Kasumi-1 (cell line): ENCODE measurements at regions not wholly inside any gene's neighbourhood (a gene's known extent, or its start where the extent isn't known, plus 50 kb on each side); places are given as distances from the start of the nearest gene placed in this dataset.
"Not testable (repeated sequence)": the region's sequence is repeated elsewhere in the genome, so short reads cannot be mapped to it uniquely, and the experiment has no call there.

Experiments used
- DNase-seq, 2 experiments: peaks; one replicate each; lab custom pipeline; 2025; lab: John Stamatoyannopoulos, UW

DNA sequence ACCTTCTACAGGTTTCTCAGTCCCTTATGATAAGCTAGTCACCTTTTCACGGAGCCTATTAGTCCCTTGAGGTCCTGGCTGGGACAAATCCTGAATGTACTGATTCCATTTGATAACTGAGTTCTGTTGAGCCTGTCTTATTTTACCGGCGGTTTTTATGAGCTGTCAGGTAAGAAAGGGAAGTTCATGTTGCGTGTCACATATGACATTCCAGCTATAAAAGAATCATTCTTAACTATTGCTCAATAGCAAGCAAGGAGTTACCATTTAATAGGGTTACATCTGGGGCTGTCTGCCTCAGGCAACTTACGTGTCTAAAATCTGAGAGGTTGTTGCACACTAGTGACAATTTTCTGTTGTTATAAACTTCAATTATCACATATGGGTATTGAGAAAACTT lies 394.6 kb downstream of the TECRL start:
- DNase-seq: no peak

DNA sequence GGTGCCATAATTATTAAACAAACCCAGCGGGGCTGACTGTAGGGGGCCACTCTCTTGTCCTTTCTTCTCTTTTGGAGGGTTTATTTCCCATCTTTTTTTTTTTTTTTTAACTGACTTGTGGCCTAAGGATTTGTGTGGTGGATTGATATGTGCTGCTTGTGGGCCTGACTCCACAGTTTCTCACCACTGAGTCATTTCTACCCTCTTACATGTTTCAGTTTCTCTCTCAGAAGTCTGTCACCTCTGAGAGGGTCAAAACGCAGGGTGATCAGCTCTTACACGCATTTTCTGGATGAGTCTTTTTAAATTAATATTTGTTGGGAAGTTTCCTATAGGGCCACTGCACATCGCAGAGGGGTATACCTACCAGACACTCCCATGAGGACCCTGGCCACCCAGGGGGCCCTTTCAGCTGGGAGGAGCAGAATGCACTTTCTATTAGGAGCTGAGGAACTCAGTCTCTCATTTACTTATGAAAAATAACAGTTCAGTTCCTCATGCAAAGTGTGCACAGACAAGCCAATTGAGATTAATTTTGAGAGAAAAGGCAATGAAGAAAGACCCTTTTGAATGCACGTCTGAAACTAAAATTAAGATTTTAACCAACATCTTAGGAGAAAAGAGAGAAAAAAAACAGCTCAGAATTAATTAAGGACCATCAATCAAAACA lies 407.9 kb downstream of the TECRL start:
- DNase-seq: no peak

DNA sequence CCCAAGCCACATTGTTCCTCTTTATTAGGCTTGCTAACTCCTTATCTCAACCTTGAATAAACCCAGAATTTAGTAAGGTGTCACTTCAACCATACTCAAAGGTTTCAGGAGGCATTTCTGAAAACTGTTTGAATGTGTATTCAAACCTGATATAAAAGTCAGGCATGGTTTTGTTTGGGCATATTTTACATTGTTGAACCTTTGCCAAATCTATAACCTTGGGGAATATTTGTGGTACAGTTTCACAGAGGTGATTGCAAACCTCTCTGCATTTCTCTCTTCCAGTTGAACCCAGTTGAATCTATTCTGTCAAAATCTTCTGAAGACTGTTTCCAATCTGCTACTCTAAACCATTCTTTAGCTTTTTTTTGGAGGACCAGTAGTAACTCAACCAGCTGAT lies 409.0 kb downstream of the TECRL start:
- no peak for DNase-seq

DNA sequence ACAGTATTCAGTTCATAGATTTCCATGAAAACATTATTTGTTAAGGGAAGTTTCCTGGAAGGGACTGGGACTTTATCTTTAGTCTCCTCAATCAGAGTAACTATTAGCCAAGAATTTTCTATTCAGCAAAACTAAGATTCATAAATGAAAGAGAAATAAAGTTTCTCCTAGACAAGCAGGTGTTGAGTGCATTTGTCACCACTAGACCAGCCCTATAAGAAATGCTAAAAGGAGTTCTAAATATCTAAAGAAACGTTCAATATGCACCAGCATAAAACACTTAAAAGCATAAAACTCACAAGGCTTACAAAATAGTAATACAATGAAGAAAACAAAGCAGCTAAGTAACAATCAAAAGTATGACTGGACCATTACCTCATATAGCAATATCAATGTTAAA lies 423.0 kb downstream of the TECRL start:
- DNase-seq: no peak

DNA sequence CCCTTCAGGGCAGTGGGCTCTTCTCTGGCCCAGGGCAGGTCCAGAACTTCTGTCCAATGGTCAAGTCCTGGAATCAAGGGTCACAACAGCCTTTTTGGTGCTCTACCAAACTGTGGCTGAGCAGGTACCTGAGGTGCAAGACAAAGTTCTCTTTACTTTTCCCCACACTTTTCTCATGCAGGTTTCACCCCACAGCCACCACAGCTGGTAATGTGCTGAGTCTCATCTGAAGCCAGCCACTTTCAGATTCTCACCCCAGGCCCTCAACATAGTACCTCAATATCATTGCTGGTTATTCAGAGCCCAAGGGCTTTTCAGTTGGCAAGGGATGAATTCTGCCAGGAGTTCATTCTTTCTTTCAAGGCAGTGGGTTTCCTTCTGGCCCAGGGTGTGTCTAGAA lies 426.0 kb downstream of the TECRL start:
- no peak for DNase-seq

DNA sequence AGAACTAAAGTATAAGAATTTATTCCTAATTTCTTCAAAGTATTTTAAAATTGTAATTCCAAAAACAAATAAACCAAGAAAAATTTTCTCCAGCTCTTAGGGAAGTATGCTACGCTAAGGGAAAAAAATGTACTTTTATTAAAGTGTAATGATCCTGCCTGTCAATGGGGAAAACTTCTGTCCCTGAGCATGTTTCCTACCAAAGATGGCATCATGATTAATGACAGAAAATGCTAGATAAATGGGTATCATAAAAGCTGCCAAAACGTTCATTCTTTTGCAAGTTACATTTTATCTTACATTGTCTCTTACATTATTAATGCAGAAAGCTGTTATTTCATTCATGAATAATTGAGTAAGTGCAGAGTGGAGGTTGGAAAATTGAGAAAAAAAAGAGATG lies 443.4 kb downstream of the TECRL start:
- no peak for DNase-seq

DNA sequence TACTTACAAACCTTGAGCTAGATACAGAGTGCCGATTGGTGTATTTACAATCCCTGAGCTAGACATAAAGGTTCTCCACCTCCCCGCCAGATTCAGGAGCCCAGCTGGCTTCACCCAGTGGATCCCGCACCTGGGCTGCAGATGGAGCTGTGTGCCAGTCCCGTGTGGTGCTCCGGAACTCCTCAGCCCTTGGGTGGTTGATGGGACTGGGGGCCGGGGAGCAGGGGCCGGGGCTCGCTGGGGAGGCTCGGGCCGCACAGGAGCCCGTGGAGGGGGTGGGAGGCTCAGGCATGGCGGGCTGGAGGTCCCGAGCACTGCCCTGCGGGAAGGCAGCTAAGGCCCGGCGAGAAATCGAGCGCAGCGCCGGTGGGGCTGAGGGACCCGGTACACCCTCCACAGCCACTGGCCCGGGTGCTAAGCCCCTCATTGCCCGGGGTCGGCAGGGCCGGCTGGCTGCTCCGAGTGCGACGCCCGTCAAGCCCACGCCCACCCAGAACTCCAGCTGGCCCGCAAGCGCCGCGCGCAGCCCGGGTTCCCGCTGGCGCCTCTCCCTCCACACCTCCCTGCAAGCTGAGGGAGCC lies 466.5 kb downstream of the TECRL start:
- DNase-seq: not testable (repeated sequence)

DNA sequence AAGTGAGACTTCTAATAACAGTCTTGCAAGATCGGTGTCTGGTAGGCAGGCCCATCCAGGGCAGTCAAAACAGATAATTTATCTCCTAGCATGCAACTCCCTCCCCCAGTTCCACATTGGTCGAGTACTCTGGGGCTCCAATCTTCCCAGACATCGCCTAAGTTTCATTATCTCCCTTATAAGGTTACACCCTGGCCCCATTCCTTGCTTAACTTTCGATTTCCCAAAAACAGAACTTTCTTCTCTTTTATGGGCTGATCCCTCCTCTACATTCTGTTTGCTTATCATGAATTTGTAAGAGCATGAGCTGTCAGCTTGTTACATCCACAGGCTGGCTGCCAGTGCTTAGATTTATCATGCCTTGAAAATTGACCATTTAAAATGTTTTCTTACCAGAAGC lies 471.3 kb downstream of the TECRL start:
- DNase-seq: no peak

DNA sequence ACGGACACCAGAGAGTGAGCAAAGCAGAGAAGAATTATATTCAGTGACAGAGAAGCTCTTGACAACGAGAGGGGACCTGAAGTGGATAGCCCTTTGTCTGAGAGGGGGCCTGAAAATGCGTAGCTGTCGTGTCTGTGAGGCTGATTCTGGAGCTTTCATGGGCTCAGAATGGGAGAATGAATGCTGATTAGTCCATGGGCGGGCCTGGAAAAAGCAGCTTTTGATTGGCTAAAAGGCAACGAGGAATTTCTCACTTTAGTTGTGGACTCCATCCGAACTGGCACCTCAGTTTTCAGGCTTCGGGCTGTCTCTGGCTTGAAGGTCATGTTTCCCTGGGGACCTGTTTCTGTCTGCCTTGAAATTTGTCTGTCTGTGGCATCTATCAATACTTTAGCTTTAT lies 487.1 kb downstream of the TECRL start:
- no peak for DNase-seq

DNA sequence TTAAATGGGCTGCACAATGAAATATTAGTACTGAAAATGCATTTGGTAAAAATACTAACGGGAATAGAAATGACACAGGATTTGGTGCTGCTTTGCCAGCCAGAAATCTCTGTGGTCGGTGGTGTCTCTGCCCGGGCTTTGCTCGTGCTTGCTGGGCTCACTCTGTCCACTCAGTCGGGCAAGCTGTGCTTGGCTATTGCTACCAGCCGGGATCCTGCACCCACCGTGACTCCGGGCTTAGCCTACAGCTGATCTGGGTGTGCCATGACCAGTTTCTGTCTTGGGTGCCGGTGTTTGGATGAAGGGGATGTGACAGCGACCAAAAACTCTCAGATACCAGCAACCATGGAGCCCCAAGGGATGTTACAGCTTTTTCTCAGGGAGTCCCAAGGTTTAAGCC lies 487.7 kb downstream of the TECRL start:
- no peak for DNase-seq

DNA sequence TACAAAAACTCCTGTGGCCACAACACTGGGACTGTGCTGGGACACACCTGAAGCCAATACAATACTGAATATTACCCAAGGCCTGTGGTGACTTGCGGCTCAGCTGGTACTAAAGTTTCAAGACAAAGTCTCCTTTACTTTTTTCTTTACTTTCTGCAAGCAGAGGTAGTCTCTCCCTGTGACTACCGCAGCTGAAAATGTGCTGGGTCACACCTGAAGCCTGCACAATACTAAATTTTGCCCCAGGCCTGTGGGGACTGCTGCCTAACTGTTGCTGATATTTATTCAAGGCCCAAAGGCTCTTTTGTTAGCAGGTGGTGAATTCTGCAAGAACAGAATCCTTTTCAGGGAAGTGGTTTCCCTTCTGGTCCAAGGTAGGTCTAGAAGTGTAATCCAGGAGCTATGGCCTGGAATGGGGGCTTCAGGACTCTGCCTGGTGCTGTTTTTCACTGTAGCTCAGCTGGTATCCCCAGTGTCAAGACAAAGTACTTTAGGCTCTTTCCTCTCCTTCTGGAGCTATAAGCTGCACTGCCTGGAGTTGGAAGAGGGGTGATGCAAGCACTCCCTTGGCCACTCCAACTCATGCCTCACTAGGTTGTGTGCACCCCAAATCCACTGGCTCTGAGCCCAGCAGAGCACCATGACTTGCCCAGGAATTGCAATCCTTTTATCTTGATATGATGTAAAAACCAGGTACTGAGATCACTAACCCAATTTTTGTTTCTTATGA lies 489.4 kb downstream of the TECRL start:
- no peak for DNase-seq

DNA sequence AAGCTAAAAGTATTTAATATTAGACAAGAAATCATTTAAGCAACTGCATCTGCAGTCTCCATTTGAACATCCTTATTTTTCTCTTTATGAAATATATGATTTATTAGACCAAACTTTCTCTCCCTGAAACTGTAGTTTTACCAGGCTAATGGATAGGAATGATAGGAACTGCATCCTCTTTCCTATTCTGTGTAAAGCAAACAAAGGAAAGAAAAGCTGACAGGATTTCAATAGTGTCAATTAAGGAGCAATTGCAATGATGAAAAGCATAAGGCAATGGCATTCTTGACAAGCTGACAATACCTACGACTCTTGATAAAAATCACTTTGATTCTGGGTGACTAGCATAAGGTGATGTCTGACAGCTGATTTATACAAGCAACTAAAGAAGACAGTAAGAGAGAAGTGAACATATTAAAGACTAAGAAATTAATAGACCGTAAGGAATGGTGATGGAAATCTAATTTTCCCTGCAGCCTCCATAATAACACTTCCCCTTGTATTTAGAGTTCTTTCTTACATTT lies 502.5 kb downstream of the TECRL start:
- DNase-seq: no peak

DNA sequence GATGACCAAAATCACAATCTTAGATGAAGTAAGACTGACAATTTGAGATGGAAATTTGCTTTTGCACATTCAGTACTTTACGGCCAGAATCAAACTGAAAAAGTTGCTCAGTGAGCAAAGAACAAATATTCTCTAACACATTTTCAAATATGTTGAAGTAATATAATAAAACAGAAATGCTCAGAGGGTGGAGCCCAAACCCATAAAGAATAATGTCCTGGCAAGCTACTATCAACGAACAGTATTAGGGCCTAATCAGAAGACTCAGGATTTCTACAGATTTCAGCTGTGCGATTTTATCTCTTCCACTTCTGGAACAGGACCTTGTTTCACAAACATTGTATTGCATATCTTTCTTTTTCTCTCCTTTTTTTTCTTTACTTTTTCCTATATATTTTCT lies 505.0 kb downstream of the TECRL start:
- no peak for DNase-seq

DNA sequence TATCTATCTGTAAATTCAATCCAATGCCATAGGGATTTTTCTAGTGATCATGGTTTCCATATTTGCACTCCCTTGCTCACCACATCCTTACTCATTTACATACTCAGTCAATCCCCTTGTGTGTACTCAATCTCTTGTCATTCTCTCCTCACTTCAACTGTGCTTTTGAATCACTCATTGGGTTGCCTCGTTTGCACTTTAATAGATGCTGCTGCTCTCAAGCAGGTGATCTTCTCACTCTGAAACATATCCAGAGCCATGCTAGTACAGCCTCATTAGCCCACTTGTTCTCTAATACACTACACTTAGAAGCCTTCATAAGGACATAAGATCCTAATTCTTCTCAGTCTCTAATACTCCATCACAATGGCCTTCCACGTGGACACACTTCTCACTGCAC lies 507.9 kb downstream of the TECRL start:
- DNase-seq: no peak

DNA sequence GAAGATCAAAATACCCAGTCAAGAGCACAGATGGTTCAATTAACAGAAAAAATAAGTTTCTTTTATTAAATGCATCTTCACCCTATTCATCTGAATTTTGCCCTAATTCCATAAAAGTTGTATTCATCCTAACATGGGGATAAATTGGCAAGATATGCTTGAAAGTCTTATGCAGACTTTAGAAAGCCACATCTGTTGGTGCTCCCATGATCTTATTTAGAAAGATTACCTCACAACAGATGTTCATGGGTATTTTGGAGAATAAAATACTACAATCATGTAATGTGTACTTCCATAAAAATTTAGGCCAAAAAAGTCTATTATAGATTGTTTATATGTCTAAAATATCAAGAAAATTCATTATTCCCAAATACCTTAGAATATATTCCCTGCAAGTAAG lies 510.3 kb downstream of the TECRL start:
- no peak for DNase-seq

DNA sequence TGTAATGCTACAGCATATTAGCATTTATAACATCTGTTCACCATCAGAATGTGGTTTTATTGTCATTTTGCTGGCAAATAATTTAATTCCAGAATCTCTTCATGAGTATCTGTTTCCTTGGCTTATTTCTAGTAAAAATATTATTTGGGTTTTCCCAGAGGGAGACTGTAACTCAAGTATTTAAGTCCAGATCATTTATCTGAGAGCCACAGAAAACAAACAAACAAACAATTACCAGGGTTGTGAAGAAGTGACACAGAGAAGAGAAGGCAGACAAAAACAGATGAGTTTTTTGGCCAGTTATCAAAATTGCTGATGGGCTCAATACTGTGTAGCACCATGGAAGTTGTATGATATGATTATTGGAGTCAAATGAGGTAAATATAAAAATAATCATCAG lies 515.1 kb downstream of the TECRL start:
- DNase-seq: no peak

DNA sequence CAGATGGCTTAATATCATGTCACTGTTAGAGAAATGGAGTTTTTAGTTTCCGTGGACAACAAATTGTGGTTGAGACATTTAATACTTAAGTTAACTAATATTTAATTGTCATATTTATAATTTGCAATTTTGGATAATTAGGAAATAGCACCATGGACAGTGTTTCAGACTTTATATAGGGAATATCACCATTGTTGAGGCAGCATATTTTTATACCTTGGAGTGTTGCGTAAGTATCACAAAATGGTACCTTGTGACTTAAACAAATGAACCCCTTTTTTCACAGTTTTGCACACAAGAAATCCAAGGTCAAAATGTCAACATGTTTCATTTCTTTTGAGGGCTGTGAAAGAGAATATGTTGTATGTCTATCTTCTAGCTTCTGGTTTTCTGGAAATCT lies 539.9 kb downstream of the TECRL start:
- no peak for DNase-seq

DNA sequence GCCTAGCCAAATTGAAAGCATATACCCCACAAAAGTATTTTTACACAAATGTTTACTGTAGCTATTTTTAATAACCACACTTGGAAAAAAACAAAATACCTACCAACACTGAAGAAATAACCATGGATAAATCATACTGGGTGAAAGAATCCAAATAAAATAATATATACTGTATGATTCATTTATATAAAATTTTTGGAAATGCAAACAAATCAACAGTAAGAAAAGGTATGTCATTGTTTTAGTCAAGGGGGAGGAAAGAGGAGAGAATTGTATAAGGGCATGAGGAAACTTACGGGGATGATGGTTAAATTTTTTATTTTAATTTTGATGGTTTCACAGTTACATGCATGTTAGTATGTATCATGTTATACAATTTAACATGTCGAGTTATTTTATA lies 557.8 kb downstream of the TECRL start:
- DNase-seq: no peak

DNA sequence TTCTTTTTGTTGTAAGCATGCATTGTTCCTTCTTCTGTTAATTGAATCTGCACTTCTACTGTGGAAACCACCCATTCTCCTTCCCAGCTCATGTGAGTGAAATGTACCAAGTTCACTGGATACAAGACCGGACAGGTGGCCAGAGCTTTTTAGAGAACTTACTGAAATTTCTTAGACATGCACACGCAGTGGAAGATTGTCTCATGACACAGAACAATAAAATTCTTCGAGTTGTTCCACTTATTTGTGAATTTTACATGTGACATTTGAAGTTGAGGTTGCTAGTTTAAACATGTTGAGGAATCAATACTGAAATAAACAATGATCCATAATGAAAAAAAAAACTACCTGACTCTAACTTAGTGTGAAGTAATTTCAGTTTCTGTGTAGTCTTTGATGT lies 568.0 kb downstream of the TECRL start:
- DNase-seq: no peak

DNA sequence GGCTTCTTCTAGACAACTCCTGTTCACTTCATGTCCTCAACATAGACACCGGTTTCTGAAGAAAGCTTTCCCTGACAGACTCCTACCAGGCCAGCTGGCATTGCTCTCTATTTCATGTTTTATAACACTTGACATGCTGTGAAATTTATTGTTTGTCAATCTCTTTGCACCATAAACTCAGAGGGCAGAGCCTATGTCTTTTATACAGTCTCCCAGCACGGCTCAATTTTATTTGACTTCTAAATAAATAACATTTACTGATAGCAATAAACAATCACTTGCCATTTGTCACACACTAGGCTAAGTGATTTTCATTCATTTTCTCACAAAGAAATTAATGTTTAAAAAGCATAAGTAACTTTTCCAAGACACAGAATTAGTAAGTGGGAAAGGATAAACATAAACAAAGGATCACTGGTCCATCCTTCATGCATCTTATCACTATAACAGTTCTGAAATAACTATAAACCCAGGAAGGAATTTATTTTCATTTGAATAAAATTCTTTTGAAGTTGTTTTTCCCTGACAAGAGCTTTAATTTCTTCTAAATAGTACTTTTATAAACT lies 577.6 kb downstream of the TECRL start:
- DNase-seq: no peak

DNA sequence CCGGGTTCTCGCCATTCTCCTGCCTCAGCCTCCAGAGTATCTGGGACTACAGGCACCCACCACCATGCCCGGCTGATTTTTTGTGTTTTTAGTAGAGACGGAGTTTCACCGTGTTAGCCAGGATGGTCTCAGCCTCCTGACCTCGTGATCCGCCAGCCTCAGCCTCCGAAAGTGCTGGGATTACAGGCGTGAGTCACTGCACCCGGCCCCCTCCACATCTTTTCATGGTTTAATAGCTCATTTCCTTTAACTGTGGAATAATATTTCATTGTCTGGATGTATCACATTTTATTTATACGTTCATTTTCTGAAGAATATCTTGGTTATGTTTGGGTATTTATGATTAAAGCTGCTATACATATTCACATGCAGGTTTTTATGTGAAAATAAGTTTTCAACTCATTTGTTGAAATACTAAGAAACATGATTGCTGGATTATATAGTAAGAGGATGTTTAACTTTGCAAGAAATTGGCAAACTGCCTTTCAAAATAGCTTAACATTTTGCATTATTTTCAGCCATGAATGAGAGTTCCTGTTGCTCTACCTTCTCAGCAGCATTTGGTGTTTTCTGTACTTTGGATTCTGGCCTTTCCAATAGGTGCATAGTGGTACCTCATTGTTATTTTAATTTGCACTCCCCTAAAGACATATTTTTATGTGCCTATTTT lies 591.9 kb downstream of the TECRL start:
- DNase-seq: no peak

DNA sequence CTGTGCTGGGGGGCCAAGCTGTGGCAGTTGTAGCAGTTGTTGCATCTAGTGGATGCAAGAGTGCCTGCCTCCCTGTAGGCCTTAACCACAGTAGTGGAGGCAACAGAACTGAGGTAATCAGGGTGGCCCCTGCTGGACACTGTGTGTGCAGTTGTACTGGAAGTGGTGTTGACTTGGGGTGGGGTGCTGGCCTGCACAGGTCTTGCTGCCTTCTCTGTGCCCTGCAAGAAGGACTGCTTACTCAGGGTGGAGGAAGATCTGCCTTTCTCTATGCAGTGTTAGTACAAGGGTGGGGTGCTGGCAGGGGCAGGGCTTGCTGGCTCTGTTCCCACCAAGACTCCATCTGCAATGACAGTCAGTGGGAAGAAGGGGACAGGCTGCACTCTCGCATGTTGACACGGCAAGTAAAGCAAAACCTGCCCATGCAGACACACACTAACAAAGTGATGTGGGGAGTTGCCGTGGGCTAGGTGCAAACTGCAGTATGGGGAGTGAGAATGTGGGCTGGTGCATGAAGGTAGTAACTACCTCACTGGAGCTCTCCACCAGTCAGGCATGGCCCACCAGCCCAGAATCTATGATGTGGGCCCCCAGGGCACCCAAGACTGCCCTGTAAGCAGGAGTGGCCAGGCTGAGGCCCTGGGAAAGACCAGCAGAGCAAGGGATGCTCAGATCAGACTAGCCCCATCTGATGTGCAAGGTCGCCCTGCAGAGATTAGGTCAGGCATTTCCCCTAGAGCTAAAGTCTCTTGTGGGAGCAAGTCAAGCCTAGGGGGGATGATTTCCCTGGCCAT lies 594.9 kb downstream of the TECRL start:
- no peak for DNase-seq
